ENCODE measurements at regions not wholly inside any gene's neighbourhood (a gene's known extent, or its start where the extent isn't known, plus 50 kb on each side); places are given as distances from the start of the nearest gene placed in this dataset.

DNA sequence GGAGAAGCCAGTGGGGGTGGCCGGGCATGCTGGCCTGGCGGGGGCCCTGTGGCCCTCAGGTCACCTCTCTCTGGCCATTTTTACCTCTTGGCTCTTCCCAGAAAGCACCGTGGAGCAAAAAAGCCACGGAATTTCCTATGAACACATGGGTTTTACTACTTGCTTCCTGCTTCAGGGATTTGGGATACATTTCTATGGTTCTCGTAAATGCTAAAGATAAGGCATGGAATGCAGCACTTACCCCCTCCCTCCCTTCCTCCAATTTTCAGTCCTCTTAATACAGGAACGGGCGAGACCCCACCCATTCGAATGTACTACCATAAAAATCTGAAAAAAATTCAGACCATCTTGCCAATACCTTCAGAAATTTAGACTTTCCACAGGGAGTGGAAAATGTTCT is 279.7 kb downstream of the ARHGAP12 start:
- DNase-seq, result no peak
- intact Hi-C loops (cut with DNase I), result no loop called here

DNA sequence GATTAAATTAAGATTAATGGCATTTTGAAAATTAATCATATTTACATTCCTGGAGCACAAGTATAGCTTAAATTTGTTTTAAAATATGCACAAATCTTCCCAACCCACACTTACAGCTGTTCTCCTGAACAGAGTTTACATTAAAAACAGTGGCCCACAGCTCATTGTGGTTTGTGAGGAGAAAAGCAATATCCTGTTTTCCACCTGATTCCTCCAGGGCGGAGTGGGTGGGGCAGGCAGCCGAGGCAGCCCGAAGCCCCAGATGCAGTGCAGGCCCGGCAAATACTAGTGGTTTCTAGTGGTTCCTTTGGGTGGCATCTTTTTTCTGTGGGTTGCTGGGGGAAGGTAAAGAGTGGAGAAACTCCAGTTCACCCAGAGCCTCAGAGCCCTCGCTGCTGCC is 280.8 kb downstream of the ARHGAP12 start:
- no peak for DNase-seq
- intact Hi-C loops (cut with DNase I), result no loop called here

DNA sequence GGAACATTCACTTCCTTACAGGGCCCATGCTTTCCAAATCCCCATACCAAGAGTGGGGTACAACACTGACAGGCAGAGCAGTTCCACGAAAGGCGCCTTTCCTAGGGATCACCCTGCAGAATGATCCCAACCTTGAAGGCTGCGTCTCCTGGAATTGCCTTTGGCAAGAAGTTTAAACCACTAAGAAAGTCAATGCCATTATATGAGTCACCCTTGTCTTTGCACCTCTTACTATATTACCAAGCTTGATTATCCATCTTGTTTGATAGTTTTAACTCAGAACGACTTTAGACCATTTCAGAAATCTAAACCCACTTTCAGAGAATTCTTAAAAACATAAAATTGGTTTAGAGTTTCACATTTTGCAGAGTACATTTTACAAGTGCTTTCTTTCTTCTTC is 282.1 kb downstream of the ARHGAP12 start:
- intact Hi-C loops (cut with DNase I), result no loop called here
- DNase-seq, result no peak

DNA sequence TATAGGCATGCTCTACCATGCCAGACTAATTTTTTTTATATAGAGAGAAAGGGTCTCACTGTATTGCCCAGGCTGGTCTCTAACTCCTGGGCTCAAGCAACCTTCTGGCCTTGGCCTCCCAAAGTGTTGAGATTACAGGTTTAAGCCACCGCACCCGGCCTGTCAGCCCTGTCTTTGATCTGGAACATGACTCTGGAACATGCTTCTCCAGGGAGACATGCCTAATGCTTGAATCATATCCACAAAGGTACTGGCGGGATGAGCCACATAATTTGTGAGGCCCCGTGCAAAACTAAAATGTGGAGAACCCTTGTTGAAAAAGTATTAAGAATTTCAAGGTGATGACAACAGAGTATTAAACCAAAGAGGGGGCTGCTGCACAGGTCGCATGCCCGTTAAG is 282.8 kb downstream of the ARHGAP12 start:
- DNase-seq, result no peak
- intact Hi-C loops (cut with DNase I), result no loop called here

DNA sequence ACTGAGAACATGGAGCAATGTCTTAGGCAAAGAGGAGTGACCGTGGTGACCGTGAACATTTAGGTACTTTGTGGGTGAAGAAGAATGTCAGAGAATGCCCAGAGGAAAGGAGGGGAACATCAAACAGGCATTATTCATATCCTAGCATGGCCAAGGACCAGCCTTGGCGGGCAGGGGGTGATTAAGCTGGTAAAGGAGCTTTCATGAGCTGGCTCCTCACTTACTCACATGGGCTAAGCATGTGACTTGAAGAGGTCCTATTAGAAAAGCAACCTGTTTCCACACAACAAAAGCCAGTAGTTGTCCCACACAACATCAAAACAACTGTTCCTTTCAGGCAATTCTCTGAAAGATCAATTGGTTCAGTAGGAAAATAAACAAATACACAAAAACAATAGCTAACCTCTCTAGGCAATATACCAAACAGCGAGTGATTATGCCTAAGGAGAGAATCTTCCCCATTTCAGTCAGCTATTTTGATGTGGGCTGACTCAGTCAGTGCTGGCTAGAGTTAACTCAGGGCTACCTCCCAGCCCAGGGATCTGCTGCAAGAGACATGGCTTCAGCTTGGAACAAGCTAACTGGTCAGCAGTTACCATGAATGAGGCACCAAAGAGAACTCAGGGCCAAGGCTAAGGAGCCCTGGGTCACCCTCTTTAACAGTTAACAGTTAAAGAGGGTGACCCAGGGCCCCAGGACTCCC is 283.5 kb downstream of the ARHGAP12 start:
- DNase-seq, result no peak
- intact Hi-C loops (cut with DNase I), result no loop called here

DNA sequence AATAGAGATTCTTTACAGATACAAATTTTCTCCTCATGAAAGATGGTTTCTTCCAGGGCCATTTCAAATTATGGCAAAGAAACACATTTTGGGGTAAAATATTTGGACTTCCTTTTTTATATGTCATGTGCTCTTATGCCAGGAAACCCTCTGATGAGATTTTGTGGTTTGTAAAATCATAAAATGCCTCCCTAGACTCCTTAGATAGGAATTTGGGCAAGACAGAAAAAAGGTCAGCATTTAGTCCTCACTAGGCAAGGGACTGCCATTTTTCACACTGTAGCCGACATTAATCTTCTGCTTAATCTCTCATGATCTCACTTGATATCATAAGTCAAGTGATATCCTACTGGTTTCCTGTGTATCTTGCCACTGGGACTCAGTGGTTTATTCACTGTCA is 286.4 kb downstream of the ARHGAP12 start:
- no peak for DNase-seq
- intact Hi-C loops (cut with DNase I), result no loop called here

DNA sequence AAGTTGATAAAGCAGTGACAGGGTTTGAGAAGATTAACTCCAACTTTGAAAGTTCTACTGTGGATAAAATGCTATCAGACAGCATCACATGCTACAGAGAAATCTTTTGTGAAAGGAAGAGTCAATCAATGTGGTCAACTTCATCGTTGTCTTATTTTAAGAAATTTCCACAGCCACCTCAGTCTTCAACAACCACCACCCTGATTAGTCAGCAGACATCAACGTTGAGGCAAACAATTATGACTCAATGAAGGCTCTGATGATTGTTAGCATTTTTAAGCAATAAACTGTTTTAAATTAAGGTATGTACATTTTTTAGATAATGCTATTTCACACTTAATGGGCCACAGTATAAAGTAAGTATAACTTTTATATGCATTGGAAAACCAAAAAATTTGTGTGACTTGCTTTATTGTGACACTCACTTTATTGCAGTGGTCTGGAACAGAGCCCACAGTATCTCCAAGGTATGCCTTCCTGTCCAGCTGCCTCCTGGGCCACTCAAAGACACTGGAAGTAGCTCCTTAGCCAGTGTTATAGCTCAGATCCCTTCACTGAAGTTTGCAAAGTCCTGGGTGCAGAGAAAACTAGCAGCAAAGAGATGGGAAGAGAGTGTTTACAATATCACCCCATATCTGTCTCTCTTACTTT is 293.1 kb downstream of the ARHGAP12 start:
- DNase-seq, result no peak
- intact Hi-C loops (cut with DNase I), result no loop called here

DNA sequence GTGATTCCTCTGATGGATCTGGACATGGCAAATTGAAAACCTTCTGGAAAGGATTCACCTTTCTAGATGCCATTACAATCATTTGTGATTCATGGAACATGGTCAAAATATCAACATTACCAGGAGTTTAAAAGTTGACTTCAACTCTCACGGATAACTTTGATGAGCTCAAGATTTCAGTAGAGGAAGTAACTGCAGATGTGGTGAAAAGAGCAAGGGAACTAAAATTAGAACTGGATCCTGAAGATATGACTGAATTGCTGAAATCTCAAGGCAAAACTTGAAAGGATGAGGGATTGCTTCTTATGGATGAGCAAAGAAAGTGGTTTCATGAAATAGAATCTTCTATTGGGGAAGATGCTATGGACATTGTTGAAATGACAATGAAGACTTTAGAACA is 293.6 kb downstream of the ARHGAP12 start:
- no peak for DNase-seq
- intact Hi-C loops (cut with DNase I), result no loop called here

DNA sequence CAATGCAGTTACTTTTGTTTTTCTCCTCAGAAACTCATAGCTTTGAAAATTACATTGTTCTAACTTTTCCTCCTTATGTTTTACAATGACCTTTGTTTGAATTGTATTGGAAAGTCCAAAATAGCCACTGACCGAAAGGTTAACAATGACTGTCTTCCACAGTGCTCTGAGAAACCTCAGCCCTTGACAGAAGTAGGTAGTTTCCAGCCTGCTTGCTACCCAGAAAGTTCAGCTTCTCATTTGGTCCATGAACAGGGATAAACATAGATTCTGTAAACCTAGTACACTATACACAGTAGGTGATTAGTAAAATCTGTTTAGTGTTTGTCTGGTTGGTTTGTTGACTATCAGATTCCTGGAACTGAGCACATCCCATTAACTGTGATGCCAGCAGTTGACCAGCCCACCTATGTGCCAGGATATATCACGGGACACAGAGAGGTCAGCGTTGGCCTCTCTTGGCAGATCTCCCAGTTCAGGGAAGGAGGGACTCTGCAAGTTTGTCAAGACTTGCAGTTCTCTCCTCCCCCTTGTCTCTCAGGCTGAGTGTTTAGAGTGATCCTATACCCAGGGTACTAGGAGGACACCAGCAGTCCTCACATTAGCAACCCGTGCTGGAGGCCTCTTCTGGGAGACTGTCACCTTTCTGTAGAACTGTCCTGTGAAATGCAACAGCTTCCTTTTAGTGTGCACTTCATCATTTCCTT is 297.6 kb downstream of the ARHGAP12 start:
- intact Hi-C loops (cut with DNase I), result no loop called here
- no peak for DNase-seq

DNA sequence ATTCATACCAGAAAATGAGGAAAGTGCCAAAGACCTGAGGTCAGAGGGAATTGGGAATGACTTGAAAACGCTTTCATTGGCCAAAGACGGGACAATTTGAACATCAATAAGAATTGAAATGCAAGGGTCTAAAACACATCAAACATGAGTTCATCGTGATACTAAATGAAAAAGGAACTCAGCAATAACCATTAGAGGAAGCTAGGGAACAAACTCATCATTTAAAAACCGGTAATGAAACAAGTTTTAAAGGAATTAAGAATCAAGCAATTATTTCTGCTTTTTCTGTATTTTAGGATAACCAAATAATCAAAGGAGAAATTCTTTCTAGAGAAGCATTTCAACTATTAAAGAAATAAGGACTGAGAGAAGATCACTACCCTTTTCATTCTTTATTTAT is 303.1 kb downstream of the ARHGAP12 start:
- intact Hi-C loops (cut with DNase I), result no loop called here
- DNase-seq, result no peak

DNA sequence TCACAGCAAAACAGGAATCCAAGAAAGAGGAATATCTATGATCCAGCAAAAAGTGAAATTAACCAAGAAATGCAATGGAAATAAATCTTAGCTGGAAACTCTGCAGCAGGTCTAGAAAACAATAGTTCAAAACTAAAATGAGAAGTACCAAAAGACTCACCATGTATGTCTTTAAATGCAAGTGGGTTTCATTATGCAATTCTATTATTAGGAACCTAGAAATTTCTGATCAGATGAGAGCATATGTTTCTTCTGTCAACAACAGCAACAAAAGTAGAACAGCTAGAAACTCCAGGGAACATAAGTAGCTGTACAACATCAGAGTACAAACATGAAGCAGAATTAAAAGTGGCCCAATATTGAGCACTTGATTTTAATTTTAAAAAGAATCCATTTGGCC is 304.0 kb downstream of the ARHGAP12 start:
- intact Hi-C loops (cut with DNase I), result no loop called here
- DNase-seq, result no peak

DNA sequence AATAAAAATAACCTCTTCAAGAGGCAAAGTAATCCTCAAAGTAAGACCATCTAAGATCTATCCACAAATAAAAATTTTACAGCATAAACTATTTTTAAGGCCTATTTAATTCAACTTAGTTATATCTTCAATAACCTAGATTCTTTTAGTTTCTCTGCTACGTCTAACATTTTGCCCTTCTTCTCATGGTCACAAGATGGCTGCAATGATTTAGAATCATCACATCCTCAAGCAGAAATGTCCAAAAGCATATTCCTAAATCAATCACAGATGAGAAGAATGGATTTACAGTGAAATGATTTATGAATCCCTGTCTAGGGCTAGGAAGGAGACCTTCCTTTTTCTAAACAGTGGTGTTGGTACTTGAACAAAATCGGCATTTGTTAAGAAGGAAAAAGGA is 304.7 kb downstream of the ARHGAP12 start:
- no peak for DNase-seq
- intact Hi-C loops (cut with DNase I), result no loop called here

DNA sequence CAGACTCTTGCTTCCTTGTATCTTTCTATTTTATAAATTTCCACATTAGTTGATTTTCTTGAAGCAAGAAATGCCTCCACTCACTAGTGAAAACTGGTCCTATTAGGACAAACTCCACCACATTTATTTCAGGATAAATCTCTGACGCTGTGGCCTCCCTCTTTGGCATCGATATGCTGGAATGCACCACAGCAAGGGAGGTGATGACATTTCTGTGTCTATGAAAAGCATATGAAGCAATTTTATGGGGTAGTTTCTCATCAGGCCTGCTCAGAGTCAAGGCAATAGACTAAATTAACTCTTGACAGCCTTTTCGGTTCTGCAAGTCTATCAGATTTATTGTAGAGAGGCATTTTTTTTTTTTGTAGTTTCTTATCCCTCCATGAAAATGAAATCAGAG is 304.4 kb downstream of the ZEB1 start:
- DNase-seq, result no peak
- intact Hi-C loops (cut with DNase I), result no loop called here

DNA sequence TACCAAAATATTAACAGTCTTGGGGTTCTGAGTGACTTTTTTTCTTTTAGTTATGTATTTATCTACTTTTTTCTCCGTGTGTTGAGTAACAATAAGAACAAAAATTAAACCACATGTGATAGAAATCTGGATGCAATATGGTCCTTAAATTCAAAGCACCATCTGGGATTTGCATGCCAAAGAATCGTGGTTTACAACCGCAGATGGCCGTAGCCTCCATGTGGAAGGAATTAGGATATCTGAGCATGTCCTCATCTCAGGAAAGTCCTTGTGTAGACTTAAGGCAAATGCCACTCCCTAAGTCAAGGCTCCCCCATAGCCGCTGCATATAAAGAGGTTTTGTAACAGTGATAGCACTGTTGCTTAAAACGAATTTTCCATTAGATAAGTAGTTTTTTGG is 304.0 kb downstream of the ZEB1 start:
- intact Hi-C loops (cut with DNase I), result no loop called here

DNA sequence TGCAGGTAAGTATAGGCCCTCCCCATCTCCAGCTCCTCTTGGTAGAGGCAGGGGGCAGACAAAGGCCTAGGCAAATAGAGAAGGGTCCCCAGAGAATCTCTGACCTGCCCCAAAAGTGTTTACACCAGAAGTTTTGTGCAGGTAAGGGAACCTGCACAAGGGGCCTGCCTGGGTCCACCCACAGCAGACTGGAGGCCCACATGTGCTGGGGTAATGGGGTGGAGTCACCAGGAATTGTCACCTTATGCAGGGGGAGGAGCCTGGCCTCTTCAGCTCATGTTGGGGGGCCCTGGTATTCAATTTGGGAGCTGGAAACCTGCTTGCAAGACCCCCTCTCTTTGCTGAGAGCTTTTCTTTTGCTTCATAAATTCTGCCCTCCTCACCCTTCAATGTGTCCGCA is 302.7 kb downstream of the ZEB1 start:
- peak in 1 of 10 donors; percentile 61 for DNase-seq
- intact Hi-C loops (cut with DNase I), result no loop called here

More for the DNA sequence above, 304.0 kb downstream of the ZEB1 start:
- no peak for DNase-seq

DNA sequence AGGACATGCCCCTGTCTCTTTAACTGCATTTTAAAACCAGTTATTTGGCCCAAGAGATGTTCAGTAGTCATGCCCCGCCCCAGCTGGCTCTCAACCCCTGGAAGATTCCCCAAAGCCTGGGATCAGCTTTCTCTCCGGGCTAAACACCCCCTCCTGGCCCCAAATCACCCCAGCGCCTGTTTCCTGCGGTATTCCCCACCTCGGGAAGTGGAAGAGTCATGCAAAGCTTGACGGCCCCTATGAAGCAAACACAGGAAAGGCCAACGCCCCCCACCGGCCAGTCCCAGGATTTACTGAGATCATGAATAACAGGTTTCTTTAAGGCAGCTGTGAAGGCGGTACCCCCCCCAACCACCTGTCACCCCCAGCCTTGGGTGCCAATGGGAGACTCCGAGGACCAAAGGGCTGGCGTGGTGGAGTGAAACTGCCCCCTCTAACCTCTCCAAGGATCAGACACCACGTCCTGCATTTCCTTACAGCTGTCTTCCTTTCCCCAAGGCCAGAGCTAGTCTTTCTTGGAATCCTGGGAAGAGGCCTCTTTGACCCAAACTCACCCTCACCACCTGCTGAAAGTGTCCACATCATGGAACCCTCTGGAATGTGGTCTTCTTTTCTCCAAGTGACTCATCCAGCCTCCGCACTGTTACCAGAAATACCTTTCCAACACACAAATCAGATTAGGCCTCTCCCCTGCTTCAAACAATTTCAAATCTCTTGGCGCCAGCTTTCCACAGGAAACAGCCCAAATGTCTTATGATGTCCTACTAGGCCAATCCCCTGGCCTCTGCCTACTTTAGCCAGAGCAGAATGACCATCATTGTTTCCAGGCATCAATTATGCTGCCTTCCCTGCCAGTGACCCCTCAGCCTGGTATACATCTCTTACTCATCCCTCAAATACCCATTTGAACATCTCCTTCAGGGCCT is 301.5 kb downstream of the ZEB1 start:
- peak in 1 of 10 donors; percentile 47 for DNase-seq
- intact Hi-C loops (cut with DNase I), result no loop called here

DNA sequence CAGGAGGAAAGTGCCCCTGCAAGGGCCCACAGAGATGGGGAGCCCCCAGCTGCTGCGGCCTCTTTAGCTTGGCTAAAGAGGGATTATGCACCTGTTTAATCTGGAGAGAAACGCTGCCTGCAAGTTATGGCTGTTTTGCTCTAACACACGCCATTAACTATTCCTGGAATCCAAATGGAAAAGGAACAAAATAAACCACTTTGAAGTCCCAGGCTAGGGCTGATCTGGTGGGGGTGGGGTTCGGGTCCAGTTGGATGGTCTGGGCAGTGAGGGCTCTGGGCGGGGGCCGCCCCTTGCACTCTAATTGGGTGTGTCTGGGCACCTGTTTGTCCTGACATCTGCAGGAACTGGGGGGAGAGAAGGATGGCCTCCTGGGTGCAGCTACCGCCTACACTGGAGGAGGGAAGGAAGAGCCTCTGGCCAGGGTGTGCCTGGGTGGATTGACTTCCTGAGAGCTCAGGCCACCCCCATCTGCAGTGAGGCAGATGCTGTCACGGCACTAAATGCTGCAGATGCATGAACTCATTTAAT is 300.6 kb downstream of the ZEB1 start:
- intact Hi-C loops (cut with DNase I), result no loop called here
- DNase-seq, result no peak

DNA sequence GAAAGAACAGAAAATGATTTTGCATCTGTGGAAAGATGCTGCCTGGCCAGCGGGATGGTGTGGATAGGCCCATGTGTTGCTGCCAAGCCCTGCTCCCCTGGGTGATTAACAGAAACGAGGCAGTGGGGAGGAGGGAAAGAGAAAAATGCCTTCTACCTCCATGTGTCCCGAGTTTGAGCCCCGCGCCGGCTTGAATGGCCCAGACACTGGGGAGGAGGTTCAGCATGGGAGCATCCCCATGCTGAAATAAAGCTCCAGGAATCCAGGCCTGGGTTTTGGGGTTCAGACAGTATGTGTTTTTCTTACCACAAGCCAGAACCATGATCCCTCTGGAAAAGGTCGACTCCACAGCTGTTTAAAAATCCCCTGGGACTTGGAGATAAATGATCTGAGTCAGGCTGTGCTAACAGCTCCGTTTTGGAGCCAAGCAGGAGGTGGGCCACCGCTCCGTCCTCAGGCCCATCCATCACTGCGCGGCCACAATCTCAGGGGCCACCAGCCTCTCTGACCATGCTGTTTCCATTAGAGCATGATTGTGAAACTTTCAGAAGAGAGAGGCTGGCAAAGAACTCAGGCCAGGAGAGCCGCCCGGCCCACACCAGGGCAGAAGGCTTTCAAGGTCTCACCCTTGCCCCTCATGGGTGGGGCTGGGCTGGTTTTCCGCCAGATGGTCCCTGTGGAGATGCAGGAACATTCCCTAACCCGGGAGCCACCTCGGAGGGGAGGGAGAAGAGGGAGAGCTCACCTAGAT is 299.7 kb downstream of the ZEB1 start:
- DNase-seq, result no peak
- intact Hi-C loops (cut with DNase I), result no loop called here

DNA sequence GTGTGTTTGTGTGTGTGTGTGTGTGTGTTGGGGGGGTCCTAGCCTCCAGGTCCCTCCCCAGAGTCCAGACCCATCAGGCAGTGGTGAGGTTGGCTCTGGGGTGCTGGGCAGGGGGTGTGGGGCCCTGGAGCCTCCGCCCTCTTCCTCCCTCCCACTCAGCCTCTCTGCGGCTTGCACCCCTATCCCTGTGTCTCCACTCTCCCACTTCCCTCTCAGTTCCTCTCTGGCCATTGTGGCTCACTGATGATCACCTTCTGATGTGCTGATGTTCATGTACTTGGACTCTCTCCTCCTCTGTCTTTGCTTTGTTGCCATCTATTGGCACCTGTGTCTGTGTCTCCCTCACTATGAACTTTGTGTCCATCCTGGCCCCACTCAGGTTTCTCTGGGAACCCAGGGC is 298.7 kb downstream of the ZEB1 start:
- intact Hi-C loops (cut with DNase I), result no loop called here
- DNase-seq, result no peak

DNA sequence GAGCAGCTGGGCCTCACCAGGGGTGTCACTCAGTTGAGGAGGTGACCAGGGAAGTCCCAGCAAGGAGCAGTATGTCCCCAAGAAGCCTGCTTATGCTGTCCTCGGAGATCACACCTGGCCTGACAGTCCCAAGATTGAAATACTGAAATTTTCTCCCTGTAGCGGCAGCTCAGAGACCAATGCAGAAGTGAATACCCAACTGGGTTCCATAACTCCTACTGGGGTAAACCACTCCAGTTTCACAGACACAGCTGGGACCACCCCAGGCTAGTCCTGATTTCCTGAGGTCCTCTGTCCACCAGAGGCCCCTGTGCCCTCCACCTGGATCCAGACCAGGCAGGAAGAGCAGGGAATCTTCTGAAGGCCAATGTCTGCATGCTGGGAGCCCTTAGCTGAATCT is 298.1 kb downstream of the ZEB1 start:
- no peak for DNase-seq
- intact Hi-C loops (cut with DNase I), result no loop called here
